PFSK-1 (cell line): ENCODE measurements at regions not wholly inside any gene's neighbourhood (a gene's known extent, or its start where the extent isn't known, plus 50 kb on each side); places are given as distances from the start of the nearest gene placed in this dataset.
"Not testable (repeated sequence)": the region's sequence is repeated elsewhere in the genome, so short reads cannot be mapped to it uniquely, and the experiment has no call there.

Experiments
- POLR2AphosphoS5 ChIP-seq: IDR thresholded peaks from 2 replicates; pipeline ENCODE4 v1.6.1; 2012; ENCODE audit warnings: low read depth, mild to moderate bottlenecking, control low read depth, low read length, moderate library complexity
- TAF1 ChIP-seq: IDR thresholded peaks from 2 replicates; pipeline ENCODE4 v1.6.1; 2012; ENCODE audit warnings: low read length, control low read depth, borderline replicate concordance; ENCODE audit not compliant: insufficient read depth
- TF ChIP-seq, protein P1 (sequence below), 2 experiments: IDR thresholded peaks; 2 replicates each; pipeline versions ENCODE4 v1.6.1 to v1.8.0; 2011 to 2012; ENCODE audit warnings: low read depth in 2 of 2, low read length in 2 of 2, control low read depth in 1 of 2, inconsistent platforms in 1 of 2, mild to moderate bottlenecking in 1 of 2, moderate library complexity in 1 of 2; ENCODE audit not compliant: insufficient read depth in 1 of 2

DNA sequence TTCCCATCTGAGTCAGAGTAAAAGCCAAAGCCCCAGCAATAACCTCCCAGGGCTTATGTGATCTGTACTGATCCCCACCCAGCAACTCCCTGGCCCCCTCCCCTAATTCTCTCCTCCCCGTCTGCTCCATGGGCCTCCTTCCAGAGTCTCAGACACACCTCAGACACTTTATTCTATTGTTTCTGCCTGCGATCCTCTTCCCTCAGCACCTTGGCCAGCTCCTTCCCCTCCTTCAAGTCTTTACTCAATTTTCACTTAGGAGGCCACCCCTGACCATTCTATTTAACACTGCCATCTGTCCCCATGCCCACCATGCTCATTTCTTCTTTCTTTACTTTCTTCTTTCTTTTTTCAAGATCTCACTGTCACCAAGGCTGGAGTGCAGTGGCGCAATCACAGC is 81.0 kb upstream of the COBL start:
- not testable (repeated sequence) for TF ChIP-seq POLR2AphosphoS5, TAF1
- TF ChIP-seq, protein P1, sequence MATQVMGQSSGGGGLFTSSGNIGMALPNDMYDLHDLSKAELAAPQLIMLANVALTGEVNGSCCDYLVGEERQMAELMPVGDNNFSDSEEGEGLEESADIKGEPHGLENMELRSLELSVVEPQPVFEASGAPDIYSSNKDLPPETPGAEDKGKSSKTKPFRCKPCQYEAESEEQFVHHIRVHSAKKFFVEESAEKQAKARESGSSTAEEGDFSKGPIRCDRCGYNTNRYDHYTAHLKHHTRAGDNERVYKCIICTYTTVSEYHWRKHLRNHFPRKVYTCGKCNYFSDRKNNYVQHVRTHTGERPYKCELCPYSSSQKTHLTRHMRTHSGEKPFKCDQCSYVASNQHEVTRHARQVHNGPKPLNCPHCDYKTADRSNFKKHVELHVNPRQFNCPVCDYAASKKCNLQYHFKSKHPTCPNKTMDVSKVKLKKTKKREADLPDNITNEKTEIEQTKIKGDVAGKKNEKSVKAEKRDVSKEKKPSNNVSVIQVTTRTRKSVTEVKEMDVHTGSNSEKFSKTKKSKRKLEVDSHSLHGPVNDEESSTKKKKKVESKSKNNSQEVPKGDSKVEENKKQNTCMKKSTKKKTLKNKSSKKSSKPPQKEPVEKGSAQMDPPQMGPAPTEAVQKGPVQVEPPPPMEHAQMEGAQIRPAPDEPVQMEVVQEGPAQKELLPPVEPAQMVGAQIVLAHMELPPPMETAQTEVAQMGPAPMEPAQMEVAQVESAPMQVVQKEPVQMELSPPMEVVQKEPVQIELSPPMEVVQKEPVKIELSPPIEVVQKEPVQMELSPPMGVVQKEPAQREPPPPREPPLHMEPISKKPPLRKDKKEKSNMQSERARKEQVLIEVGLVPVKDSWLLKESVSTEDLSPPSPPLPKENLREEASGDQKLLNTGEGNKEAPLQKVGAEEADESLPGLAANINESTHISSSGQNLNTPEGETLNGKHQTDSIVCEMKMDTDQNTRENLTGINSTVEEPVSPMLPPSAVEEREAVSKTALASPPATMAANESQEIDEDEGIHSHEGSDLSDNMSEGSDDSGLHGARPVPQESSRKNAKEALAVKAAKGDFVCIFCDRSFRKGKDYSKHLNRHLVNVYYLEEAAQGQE (IDR thresholded peaks at IDR 0.05; ENCODE audit: insufficient read depth in 1 of 2, low read depth in 2 of 2, low read length in 2 of 2) = peak; percentile 22 to 85; a peak in 2 of 4 replicates
